ENCODE measurements at regions not wholly inside any gene's neighbourhood (a gene's known extent, or its start where the extent isn't known, plus 50 kb on each side); places are given as distances from the start of the nearest gene placed in this dataset.
"Not testable (repeated sequence)": the region's sequence is repeated elsewhere in the genome, so short reads cannot be mapped to it uniquely, and the experiment has no call there.

DNA sequence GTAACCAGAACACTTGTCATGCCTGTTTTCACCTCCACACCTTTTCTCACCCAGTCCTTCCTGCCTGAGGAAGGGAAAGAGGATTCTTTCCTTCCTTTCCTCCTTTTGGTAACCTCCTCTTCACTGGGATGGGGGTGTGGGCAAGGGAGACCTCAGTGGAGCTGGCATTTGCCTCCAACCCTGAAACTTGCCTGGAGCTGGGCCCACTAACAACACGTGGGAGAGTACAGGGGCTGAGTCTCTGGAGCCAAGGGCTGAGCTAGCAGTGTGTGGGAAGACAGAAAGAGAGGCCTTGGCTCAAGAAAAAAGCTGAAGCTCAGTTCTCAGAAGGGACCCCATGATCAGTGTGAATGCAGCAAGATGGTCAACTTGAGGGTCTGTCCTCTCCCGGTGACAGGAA, 86.6 kb upstream of the SLC6A11 start:
- DNase-seq: no peak
- Mint-ChIP-seq H3K27me3 (ENCODE audit: unreplicated experiment) (peaks cover 82% of the 10 kb centered on the region), H3K4me1 (ENCODE audit: low read depth, unreplicated experiment) (no peaks in the 10 kb centered on the region), H3K9me3 (ENCODE audit: low read depth, unreplicated experiment) (peaks cover 5% of the 10 kb centered on the region), H3K4me3 (ENCODE audit: low read depth, unreplicated experiment) (no peak overlapping the region), H3K27ac (ENCODE audit: unreplicated experiment) (no peak overlapping the region), H3K36me3 (ENCODE audit: insufficient read depth, unreplicated experiment) (no peaks in the 10 kb centered on the region)
- TF ChIP-seq, protein P1, sequence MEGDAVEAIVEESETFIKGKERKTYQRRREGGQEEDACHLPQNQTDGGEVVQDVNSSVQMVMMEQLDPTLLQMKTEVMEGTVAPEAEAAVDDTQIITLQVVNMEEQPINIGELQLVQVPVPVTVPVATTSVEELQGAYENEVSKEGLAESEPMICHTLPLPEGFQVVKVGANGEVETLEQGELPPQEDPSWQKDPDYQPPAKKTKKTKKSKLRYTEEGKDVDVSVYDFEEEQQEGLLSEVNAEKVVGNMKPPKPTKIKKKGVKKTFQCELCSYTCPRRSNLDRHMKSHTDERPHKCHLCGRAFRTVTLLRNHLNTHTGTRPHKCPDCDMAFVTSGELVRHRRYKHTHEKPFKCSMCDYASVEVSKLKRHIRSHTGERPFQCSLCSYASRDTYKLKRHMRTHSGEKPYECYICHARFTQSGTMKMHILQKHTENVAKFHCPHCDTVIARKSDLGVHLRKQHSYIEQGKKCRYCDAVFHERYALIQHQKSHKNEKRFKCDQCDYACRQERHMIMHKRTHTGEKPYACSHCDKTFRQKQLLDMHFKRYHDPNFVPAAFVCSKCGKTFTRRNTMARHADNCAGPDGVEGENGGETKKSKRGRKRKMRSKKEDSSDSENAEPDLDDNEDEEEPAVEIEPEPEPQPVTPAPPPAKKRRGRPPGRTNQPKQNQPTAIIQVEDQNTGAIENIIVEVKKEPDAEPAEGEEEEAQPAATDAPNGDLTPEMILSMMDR (IDR thresholded peaks at IDR 0.05; ENCODE audit: unreplicated experiment): no peak
- BruUV-seq (replicated peaks): no TSS peak
- CTCF ChIA-PET: interaction anchor here (0.8 kb wide), 1 partner anchor 9 kb away, joined by 3 read pairs; no protein-coding TSS in a partner anchor
- intact Hi-C loops (cut with micrococcal nuclease; ENCODE audit: unreplicated experiment): no loop called here

DNA sequence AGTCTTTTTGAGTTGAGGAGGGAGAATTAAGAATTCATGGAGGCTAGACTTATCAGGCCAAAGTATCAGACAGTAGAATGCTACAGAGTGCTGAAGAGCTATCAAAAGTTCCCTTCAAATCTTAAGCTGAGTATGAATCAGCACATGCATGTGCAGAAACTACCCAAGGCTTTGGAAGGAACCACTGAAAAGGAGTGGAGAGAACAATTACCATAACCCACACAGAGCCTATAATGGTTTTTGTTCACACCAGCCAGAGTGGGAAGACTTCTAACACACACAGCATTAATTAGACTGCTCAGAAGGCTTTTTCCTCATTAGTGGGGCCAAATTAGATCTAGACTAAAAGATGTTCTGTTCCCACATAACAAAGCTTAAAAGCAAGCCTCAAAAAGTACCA, 83.7 kb upstream of the SLC6A11 start:
- Mint-ChIP-seq H3K4me3 (ENCODE audit: low read depth, unreplicated experiment) (no peak overlapping the region), H3K4me1 (ENCODE audit: low read depth, unreplicated experiment) (no peaks in the 10 kb centered on the region), H3K9me3 (ENCODE audit: low read depth, unreplicated experiment) (peaks cover 5% of the 10 kb centered on the region), H3K36me3 (ENCODE audit: insufficient read depth, unreplicated experiment) (no peaks in the 10 kb centered on the region), H3K27me3 (ENCODE audit: unreplicated experiment) (peaks cover 71% of the 10 kb centered on the region), H3K27ac (ENCODE audit: unreplicated experiment) (no peak overlapping the region)
- intact Hi-C loops (cut with micrococcal nuclease; ENCODE audit: unreplicated experiment): no loop called here
- no TSS peak for BruUV-seq (replicated peaks)
- TF ChIP-seq, protein P1 (IDR thresholded peaks at IDR 0.05; ENCODE audit: unreplicated experiment): no peak
- CTCF ChIA-PET: no interaction called here
- no peak for DNase-seq

DNA sequence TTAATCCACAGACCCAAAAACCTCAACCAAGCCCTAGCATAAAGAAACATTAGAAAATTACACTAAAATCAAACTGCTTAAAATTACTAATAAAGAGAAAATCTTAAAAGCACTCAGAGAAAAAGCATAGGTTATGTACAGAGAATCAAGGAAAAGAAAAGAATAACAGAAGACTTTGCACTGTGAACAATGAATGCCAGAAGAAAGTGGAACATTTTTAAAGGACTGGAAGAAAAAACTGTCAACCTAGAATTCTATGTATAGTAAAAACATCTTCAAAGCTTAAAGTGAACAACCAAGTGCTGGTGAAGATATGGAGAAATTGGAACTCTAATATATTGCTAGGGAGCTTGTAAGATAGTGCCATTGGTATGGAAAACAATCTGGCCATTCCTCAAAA, 82.7 kb upstream of the SLC6A11 start:
- no peak overlapping the region for H3K4me3 Mint-ChIP-seq (ENCODE audit: low read depth, unreplicated experiment)
- TF ChIP-seq, protein P1 (IDR thresholded peaks at IDR 0.05; ENCODE audit: unreplicated experiment): no peak
- no peaks in the 10 kb centered on the region for H3K36me3 Mint-ChIP-seq (ENCODE audit: insufficient read depth, unreplicated experiment)

DNA sequence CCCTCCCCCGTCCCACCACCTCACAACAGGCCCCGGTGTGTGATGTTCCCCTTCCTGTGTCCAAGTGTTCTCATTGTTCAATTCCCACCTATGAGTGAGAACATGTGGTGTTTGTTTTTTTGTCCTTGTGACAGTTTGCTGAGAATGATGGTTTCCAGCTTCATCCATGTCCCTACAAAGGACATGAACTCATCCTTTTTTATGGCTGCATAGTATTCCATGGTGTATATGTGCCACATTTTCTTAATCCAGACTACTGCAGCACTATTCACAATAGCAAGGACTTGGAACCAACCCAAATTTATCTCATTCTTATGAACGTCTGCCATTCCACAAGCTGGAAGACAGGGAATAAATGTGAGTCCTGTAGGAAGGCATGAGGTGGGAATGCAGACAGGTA, 79.6 kb upstream of the SLC6A11 start:
- intact Hi-C loops (cut with micrococcal nuclease; ENCODE audit: unreplicated experiment); H3K36me3 Mint-ChIP-seq (ENCODE audit: insufficient read depth, unreplicated experiment); H3K4me1 Mint-ChIP-seq (ENCODE audit: low read depth, unreplicated experiment); BruUV-seq (replicated peaks); DNase-seq; H3K9me3 Mint-ChIP-seq (ENCODE audit: low read depth, unreplicated experiment); H3K27ac Mint-ChIP-seq (ENCODE audit: unreplicated experiment); CTCF ChIA-PET; H3K4me3 Mint-ChIP-seq (ENCODE audit: low read depth, unreplicated experiment): not testable (repeated sequence)
- peaks cover 71% of the 10 kb centered on the region for H3K27me3 Mint-ChIP-seq (ENCODE audit: unreplicated experiment)

More for the DNA sequence above, 82.7 kb upstream of the SLC6A11 start:
- CTCF ChIA-PET: no interaction called here
- intact Hi-C loops (cut with micrococcal nuclease; ENCODE audit: unreplicated experiment): no loop called here
- DNase-seq: no peak
- Mint-ChIP-seq H3K4me1 (ENCODE audit: low read depth, unreplicated experiment) (no peaks in the 10 kb centered on the region), H3K9me3 (ENCODE audit: low read depth, unreplicated experiment) (peaks cover 5% of the 10 kb centered on the region), H3K27ac (ENCODE audit: unreplicated experiment) (no peak overlapping the region), H3K27me3 (ENCODE audit: unreplicated experiment) (peaks cover 71% of the 10 kb centered on the region)
- no TSS peak for BruUV-seq (replicated peaks)

DNA sequence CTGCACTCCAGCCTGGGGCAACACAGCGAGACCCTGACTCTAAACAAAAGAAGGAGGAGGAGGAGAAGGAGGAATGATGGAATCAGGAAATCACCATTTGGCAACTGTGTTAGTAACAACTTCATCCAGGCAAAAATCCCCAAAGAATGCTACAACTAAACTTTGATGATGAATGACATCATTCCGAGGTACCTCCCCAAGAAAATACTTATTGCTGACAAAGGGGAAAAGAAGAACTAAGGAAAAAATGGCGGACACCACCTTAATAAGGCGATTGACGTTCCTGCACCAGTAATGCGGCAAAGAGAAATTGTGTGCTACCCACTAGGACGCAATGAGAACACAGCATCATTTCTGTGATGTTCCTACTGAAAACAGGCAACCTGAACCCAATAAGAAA, 78.2 kb upstream of the SLC6A11 start:
- CTCF ChIA-PET: interaction anchor here (0.6 to 1.7 kb wide), 3 partner anchors 11 to 320 kb away, joined by 3 to 9 read pairs (median 4); no protein-coding TSS in a partner anchor
- BruUV-seq (replicated peaks): no TSS peak
- Mint-ChIP-seq H3K27me3 (ENCODE audit: unreplicated experiment) (peaks cover 72% of the 10 kb centered on the region), H3K27ac (ENCODE audit: unreplicated experiment) (no peak overlapping the region), H3K36me3 (ENCODE audit: insufficient read depth, unreplicated experiment) (no peaks in the 10 kb centered on the region), H3K4me1 (ENCODE audit: low read depth, unreplicated experiment) (no peaks in the 10 kb centered on the region), H3K4me3 (ENCODE audit: low read depth, unreplicated experiment) (no peak overlapping the region), H3K9me3 (ENCODE audit: low read depth, unreplicated experiment) (peaks cover 3% of the 10 kb centered on the region)
- intact Hi-C loops (cut with micrococcal nuclease; ENCODE audit: unreplicated experiment): loop anchor here (2.0 kb wide), 1 partner anchor 393 kb away; no protein-coding TSS in a partner anchor
- no peak for DNase-seq
- TF ChIP-seq, protein P1 (IDR thresholded peaks at IDR 0.05; ENCODE audit: unreplicated experiment): no peak
